SK-N-SH treated with all-trans-retinoic acid at 6 μM for 48 hours (cell line): ENCODE measurements at regions not wholly inside any gene's neighbourhood (a gene's known extent, or its start where the extent isn't known, plus 50 kb on each side); places are given as distances from the start of the nearest gene placed in this dataset.

Source experiments
- ATAC-seq: fragments of 200-7000 bp; cut with Tn5 transposase; 3 replicates; pipeline ENCODE4 v1.9.1; 2020; ENCODE audit warnings: mild to moderate bottlenecking, moderate library complexity
- ARNTL ChIP-seq: fragments of 450-650 bp; formaldehyde crosslinking; IDR thresholded peaks from 2 replicates; pipeline ENCODE4 v1.5.0; 2020; ENCODE audit warnings: low read depth, mild to moderate bottlenecking, moderate library complexity, borderline replicate concordance
- BACH2 ChIP-seq: fragments of 250-450 bp; sonication (Bioruptor Pico); IDR thresholded peaks from 2 replicates; pipeline ENCODE4 v1.9.0; 2021; ENCODE audit warnings: mild to moderate bottlenecking, borderline replicate concordance
- CREB5 ChIP-seq: fragments of 250-450 bp; sonication (Bioruptor Pico); IDR thresholded peaks from 2 replicates; pipeline ENCODE4 v1.5.1; 2020; ENCODE audit warnings: low read depth, mild to moderate bottlenecking, moderate library complexity
- CSDC2 ChIP-seq: fragments of 250-450 bp; sonication (Bioruptor Pico); IDR thresholded peaks from 2 replicates; pipeline ENCODE4 v1.5.0; 2020; ENCODE audit warnings: mild to moderate bottlenecking, moderate library complexity
- CSRNP3 ChIP-seq: fragments of 250-450 bp; sonication (Bioruptor Pico); IDR thresholded peaks from 2 replicates; pipeline ENCODE4 v1.5.1; 2021; ENCODE audit warnings: mild to moderate bottlenecking, moderate library complexity
- ESRRG ChIP-seq: fragments of 250-450 bp; sonication (Bioruptor Pico); IDR thresholded peaks from 2 replicates; pipeline ENCODE4 v1.6.1; 2021; ENCODE audit warnings: mild to moderate bottlenecking
- GLIS3 ChIP-seq: fragments of 250-450 bp; sonication (Bioruptor Pico); IDR thresholded peaks from 2 replicates; pipeline ENCODE4 v1.5.0; 2020; ENCODE audit warnings: mild to moderate bottlenecking, moderate library complexity
- ISL1 ChIP-seq: fragments of 250-450 bp; sonication (Bioruptor Pico); IDR thresholded peaks from 2 replicates; pipeline ENCODE4 v2.1.2; 2022; ENCODE audit warnings: mild to moderate bottlenecking, moderate library complexity
- OSR1 ChIP-seq: fragments of 250-450 bp; sonication (Bioruptor Pico); IDR thresholded peaks from 2 replicates; pipeline ENCODE4 v1.8.0; 2022; ENCODE audit warnings: moderate library complexity, mild to moderate bottlenecking, inconsistent platforms
- POU6F1 ChIP-seq: fragments of 250-450 bp; sonication (Bioruptor Pico); IDR thresholded peaks from 2 replicates; pipeline ENCODE4 v1.8.0; 2021; ENCODE audit warnings: low read depth, mild to moderate bottlenecking, moderate library complexity, borderline replicate concordance
- PPARA ChIP-seq: fragments of 250-450 bp; sonication (Bioruptor Pico); IDR thresholded peaks from 2 replicates; pipeline ENCODE4 v1.5.0; 2020; ENCODE audit warnings: mild to moderate bottlenecking, borderline replicate concordance
- RARB ChIP-seq: fragments of 250-450 bp; sonication (Bioruptor Pico); IDR thresholded peaks from 2 replicates; pipeline ENCODE4 v1.8.0; 2021; ENCODE audit warnings: mild to moderate bottlenecking, moderate library complexity
- SNAI2 ChIP-seq: fragments of 250-450 bp; sonication (Bioruptor Pico); IDR thresholded peaks from 2 replicates; pipeline ENCODE4 v1.5.0; 2020; ENCODE audit warnings: mild to moderate bottlenecking, moderate library complexity
- TCF4 ChIP-seq: fragments of 250-450 bp; sonication (Bioruptor Pico); IDR thresholded peaks from 2 replicates; pipeline ENCODE4 v1.8.0; 2021; ENCODE audit warnings: mild to moderate bottlenecking, moderate library complexity, borderline replicate concordance
- TOX ChIP-seq: fragments of 250-450 bp; sonication (Bioruptor Pico); IDR thresholded peaks from 2 replicates; pipeline ENCODE4 v1.8.0; 2021; ENCODE audit warnings: mild to moderate bottlenecking, moderate library complexity, borderline replicate concordance
- TSHZ2 ChIP-seq: fragments of 250-450 bp; sonication (Bioruptor Pico); IDR thresholded peaks from 2 replicates; pipeline ENCODE4 v1.5.0; 2020; ENCODE audit warnings: mild to moderate bottlenecking, moderate library complexity
- ZFP3 ChIP-seq: fragments of 250-450 bp; sonication (Bioruptor Pico); IDR thresholded peaks from 2 replicates; pipeline ENCODE4 v1.5.0; 2020; ENCODE audit warnings: mild to moderate bottlenecking, moderate library complexity
- ZFP30 ChIP-seq: fragments of 450-650 bp; formaldehyde crosslinking; IDR thresholded peaks from 2 replicates; pipeline ENCODE4 v1.5.0; 2022; ENCODE audit warnings: mild to moderate bottlenecking, moderate library complexity
- ZNF565 ChIP-seq: fragments of 450-650 bp; formaldehyde crosslinking; conservative IDR thresholded peaks from 2 replicates; pipeline ENCODE4 v1.5.0; 2020; ENCODE audit warnings: low read depth, mild to moderate bottlenecking, moderate library complexity
- ZNF70 ChIP-seq: fragments of 450-650 bp; formaldehyde crosslinking; IDR thresholded peaks from 2 replicates; pipeline ENCODE4 v1.5.0; 2020; ENCODE audit warnings: mild to moderate bottlenecking, moderate library complexity
- TF ChIP-seq, protein P1 (sequence below): fragments of 250-450 bp; sonication (Bioruptor Pico); IDR thresholded peaks from 2 replicates; pipeline ENCODE4 v1.8.0; 2020; ENCODE audit warnings: mild to moderate bottlenecking, moderate library complexity, borderline replicate concordance

GRCh38 chr17:5812590-5812989, 228.3 kb upstream of the NLRP1 start:
- no peak for ATAC-seq
- TF ChIP-seq BACH2 (CRISPR knock-in tag) (no peak), TOX (CRISPR knock-in tag) (no peak), GLIS3 (no peak), PPARA (CRISPR knock-in tag) (no peak), TSHZ2 (CRISPR knock-in tag) (no peak), ARNTL (CRISPR knock-in tag) (no peak), TCF4 (CRISPR knock-in tag) (no peak), CSRNP3 (CRISPR knock-in tag) (no peak), RARB (CRISPR knock-in tag) (no peak), OSR1 (CRISPR knock-in tag) (no peak), ZFP3 (CRISPR knock-in tag) (no peak), ISL1 (CRISPR knock-in tag) (no peak), ZNF70 (CRISPR knock-in tag) (no peak), POU6F1 (CRISPR knock-in tag) (no peak), ZFP30 (CRISPR knock-in tag) (no peak), CSDC2 (CRISPR knock-in tag) (no peak), ZNF565 (CRISPR knock-in tag) (no peak), CREB5 (no peak), ESRRG (no peak)
- TF ChIP-seq, protein P1, sequence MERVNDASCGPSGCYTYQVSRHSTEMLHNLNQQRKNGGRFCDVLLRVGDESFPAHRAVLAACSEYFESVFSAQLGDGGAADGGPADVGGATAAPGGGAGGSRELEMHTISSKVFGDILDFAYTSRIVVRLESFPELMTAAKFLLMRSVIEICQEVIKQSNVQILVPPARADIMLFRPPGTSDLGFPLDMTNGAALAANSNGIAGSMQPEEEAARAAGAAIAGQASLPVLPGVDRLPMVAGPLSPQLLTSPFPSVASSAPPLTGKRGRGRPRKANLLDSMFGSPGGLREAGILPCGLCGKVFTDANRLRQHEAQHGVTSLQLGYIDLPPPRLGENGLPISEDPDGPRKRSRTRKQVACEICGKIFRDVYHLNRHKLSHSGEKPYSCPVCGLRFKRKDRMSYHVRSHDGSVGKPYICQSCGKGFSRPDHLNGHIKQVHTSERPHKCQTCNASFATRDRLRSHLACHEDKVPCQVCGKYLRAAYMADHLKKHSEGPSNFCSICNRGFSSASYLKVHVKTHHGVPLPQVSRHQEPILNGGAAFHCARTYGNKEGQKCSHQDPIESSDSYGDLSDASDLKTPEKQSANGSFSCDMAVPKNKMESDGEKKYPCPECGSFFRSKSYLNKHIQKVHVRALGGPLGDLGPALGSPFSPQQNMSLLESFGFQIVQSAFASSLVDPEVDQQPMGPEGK (CRISPR knock-in tag), result no peak

DNA sequence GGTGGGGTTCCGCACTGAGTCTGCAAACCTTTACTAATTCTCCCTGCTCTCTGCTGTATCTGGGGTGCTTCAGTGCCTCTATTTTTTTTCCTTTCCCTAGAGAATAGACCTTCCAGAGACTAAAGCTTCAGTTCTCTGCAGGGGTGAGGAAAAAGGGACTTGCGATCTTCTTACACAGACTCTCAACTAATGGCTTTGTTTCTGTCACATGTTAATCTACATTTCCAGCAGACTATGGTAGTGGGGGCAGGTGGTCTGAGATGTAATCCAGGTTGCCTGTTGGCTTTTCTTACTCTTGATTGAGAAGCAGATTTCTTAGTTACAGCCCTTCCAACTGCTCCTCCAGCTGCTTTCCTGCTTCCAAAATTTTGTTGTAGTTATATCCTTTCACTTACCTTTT, 229.0 kb upstream of the NLRP1 start:
- ATAC-seq, result no peak
- no peak for TF ChIP-seq PPARA (CRISPR knock-in tag)
- TF ChIP-seq ZFP3 (CRISPR knock-in tag), result no peak
- TF ChIP-seq OSR1 (CRISPR knock-in tag), result no peak
- no peak for TF ChIP-seq ESRRG
- no peak for TF ChIP-seq ARNTL (CRISPR knock-in tag)
- no peak for TF ChIP-seq TOX (CRISPR knock-in tag)
- TF ChIP-seq SNAI2 (CRISPR knock-in tag), result no peak
- no peak for TF ChIP-seq BACH2 (CRISPR knock-in tag)
- TF ChIP-seq CSRNP3 (CRISPR knock-in tag), result no peak
- no peak for TF ChIP-seq RARB (CRISPR knock-in tag)
- TF ChIP-seq ZNF565 (CRISPR knock-in tag), result no peak
